ENCODE measurements at regions not wholly inside any gene's neighbourhood (a gene's known extent, or its start where the extent isn't known, plus 50 kb on each side); places are given as distances from the start of the nearest gene placed in this dataset.
"Not testable (repeated sequence)": the region's sequence is repeated elsewhere in the genome, so short reads cannot be mapped to it uniquely, and the experiment has no call there.

DNA sequence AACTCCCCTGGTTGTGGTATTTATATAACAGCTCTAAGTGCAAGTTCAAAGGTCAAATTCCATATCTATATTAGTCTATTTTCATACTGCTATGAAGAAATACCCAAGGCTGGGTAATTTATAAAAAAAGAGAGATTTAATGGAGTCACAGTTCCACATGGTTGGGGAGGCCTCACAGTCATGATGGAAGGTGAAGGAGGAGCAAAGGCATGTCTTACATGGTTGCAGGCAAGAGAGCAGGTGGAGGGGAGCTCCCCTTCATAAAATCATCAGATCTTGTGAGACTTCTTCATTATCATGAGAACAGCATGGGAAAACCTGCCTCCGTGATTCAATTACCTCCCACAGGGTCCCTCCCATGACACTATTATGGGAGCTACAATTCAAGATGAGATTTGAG is 179.6 kb upstream of the FBXO11 start:
- Histone ChIP-seq H3K9me3 (ENCODE audit: low read depth, low read length) (no peaks in the 10 kb centered on the region), H3K79me2 (ENCODE audit: insufficient read depth, low read length) (no peaks in the 10 kb centered on the region), H4K20me1 (ENCODE audit: insufficient read depth, low read length) (no peaks in the 10 kb centered on the region), H3K4me3 (ENCODE audit: insufficient read depth, low read length) (no peak overlapping the region), H3K4me2 (ENCODE audit: insufficient read depth, low read length) (no peak overlapping the region), H3K27ac (ENCODE audit: low read depth, low read length) (no peak overlapping the region), H3K4me1 (ENCODE audit: insufficient read depth, low read length) (no peaks in the 10 kb centered on the region), H3K27me3 (ENCODE audit: insufficient read depth, low read length) (peaks cover 2% of the 10 kb centered on the region), H2AFZ (ENCODE audit: low read length) (no peak overlapping the region), H3K36me3 (ENCODE audit: insufficient read depth, low read length) (no peaks in the 10 kb centered on the region)
- TF ChIP-seq, protein P1, sequence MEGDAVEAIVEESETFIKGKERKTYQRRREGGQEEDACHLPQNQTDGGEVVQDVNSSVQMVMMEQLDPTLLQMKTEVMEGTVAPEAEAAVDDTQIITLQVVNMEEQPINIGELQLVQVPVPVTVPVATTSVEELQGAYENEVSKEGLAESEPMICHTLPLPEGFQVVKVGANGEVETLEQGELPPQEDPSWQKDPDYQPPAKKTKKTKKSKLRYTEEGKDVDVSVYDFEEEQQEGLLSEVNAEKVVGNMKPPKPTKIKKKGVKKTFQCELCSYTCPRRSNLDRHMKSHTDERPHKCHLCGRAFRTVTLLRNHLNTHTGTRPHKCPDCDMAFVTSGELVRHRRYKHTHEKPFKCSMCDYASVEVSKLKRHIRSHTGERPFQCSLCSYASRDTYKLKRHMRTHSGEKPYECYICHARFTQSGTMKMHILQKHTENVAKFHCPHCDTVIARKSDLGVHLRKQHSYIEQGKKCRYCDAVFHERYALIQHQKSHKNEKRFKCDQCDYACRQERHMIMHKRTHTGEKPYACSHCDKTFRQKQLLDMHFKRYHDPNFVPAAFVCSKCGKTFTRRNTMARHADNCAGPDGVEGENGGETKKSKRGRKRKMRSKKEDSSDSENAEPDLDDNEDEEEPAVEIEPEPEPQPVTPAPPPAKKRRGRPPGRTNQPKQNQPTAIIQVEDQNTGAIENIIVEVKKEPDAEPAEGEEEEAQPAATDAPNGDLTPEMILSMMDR (IDR thresholded peaks at IDR 0.05; ENCODE audit: extremely low read depth, low read depth, low read length), result no peak
- no peak for DNase-seq (ENCODE audit: insufficient read length, low spot score, missing footprints)

DNA sequence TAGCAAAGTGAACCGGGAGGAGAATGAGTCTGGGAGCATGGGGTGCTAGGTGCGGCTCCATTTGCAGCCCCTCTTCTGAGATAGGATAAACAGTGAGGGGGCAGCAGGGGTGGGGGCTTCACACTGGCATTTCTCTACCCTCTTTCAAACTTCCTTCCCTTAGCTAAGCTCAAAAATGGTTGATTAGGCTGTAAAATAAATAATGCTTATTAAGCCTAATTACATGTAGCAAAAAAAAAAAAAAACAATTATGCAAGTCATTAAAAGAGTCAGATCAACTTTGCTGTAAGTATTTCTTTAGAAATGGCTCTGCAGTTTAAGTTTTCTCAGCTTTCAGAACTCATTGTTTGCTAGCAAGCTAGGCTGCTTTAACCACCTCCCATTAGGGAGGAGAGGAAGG is 182.7 kb upstream of the FBXO11 start:
- Histone ChIP-seq H3K79me2 (ENCODE audit: insufficient read depth, low read length) (no peaks in the 10 kb centered on the region), H2AFZ (ENCODE audit: low read length) (no peak overlapping the region), H3K27me3 (ENCODE audit: insufficient read depth, low read length) (peaks cover 2% of the 10 kb centered on the region), H3K4me1 (ENCODE audit: insufficient read depth, low read length) (peaks cover 4% of the 10 kb centered on the region), H3K4me2 (ENCODE audit: insufficient read depth, low read length) (no peak overlapping the region), H4K20me1 (ENCODE audit: insufficient read depth, low read length) (no peaks in the 10 kb centered on the region), H3K4me3 (ENCODE audit: insufficient read depth, low read length) (no peak overlapping the region), H3K27ac (ENCODE audit: low read depth, low read length) (no peak overlapping the region), H3K9me3 (ENCODE audit: low read depth, low read length) (no peaks in the 10 kb centered on the region), H3K36me3 (ENCODE audit: insufficient read depth, low read length) (no peaks in the 10 kb centered on the region)
- no peak for DNase-seq (ENCODE audit: insufficient read length, low spot score, missing footprints)
- TF ChIP-seq, protein P1 (IDR thresholded peaks at IDR 0.05; ENCODE audit: extremely low read depth, low read depth, low read length), result no peak

DNA sequence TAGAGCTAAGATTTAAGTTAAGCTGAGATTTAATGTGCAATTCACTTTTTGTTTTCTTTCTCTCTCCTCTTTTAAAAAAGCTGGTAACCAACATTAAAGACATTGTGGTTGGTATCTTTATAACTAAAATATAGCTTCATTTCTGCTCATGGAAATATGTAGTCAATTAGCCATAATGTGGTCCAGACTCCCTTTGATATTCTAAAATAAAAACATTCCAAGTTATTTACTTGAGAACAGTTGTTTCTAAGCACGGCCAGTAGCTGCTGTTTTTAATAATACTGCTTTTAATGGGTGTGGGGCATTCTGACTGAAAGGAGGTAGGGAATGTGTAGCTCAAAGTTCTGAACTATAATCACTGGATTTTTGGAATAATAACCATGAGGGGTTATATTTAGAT is 183.3 kb upstream of the FBXO11 start:
- TF ChIP-seq, protein P1 (IDR thresholded peaks at IDR 0.05; ENCODE audit: extremely low read depth, low read depth, low read length), result no peak
- Histone ChIP-seq H3K36me3 (ENCODE audit: insufficient read depth, low read length) (no peaks in the 10 kb centered on the region), H3K4me3 (ENCODE audit: insufficient read depth, low read length) (no peak overlapping the region), H3K27me3 (ENCODE audit: insufficient read depth, low read length) (peaks cover 2% of the 10 kb centered on the region), H3K79me2 (ENCODE audit: insufficient read depth, low read length) (no peaks in the 10 kb centered on the region), H3K4me1 (ENCODE audit: insufficient read depth, low read length) (peaks cover 4% of the 10 kb centered on the region), H3K9me3 (ENCODE audit: low read depth, low read length) (no peaks in the 10 kb centered on the region), H3K4me2 (ENCODE audit: insufficient read depth, low read length) (no peak overlapping the region), H3K27ac (ENCODE audit: low read depth, low read length) (no peak overlapping the region), H4K20me1 (ENCODE audit: insufficient read depth, low read length) (no peaks in the 10 kb centered on the region), H2AFZ (ENCODE audit: low read length) (no peak overlapping the region)
- no peak for DNase-seq (ENCODE audit: insufficient read length, low spot score, missing footprints)

DNA sequence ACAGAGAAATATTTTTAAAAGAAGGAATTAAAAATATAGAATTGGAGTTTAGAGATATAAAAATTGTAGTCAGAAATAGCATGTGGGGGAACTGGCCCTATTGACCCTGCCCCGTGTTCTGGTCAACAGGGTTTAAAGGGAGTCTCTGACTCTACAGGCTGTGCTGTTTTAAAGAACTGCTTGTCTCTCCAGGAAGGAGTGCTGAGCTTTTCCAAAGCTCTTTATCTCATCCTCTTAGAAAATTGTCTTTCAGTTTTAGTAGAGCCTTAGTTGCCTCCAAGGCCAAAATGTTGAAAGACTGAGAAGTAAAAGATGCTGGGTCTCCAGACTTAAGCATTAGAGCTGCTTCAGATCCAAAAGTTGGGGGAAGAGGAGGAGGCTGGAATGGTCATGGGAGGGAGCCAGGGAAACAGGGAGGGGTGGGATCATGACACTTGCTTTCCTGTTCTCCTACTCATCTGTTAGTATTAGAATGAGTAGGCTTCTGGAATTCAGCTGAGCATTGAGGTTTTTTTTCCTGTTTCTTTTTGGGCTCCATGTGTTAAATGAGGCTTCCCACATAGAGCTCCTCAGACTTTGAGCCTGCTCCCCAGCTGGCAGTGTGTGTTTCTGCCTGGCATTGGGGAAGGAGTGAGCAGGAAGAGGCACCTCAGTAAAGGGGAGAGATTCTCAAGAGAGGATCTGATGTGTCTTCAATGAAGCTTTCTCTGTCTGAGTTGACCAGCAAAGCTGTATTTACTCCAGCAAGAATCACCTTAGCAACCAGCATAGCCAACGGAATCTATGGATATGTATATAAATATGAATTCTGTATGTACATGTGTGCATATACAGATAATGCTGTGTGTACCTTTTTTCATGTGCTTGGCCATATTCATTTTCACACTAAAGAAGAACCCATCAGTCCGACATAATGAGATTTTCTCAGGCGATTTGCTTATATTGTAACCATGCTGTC is 186.8 kb upstream of the FBXO11 start:
- Histone ChIP-seq H3K79me2 (ENCODE audit: insufficient read depth, low read length) (no peaks in the 10 kb centered on the region), H3K36me3 (ENCODE audit: insufficient read depth, low read length) (no peaks in the 10 kb centered on the region), H3K27me3 (ENCODE audit: insufficient read depth, low read length) (peaks cover 2% of the 10 kb centered on the region), H4K20me1 (ENCODE audit: insufficient read depth, low read length) (no peaks in the 10 kb centered on the region), H3K4me1 (ENCODE audit: insufficient read depth, low read length) (peaks cover 4% of the 10 kb centered on the region), H3K27ac (ENCODE audit: low read depth, low read length) (no peak overlapping the region), H3K4me2 (ENCODE audit: insufficient read depth, low read length) (no peak overlapping the region), H2AFZ (ENCODE audit: low read length) (peak overlapping the region; percentile 75), H3K9me3 (ENCODE audit: low read depth, low read length) (no peaks in the 10 kb centered on the region), H3K4me3 (ENCODE audit: insufficient read depth, low read length) (no peak overlapping the region)
- TF ChIP-seq, protein P1 (IDR thresholded peaks at IDR 0.05; ENCODE audit: extremely low read depth, low read depth, low read length), result no peak
- peak; percentile 8 for DNase-seq (ENCODE audit: insufficient read length, low spot score, missing footprints)

DNA sequence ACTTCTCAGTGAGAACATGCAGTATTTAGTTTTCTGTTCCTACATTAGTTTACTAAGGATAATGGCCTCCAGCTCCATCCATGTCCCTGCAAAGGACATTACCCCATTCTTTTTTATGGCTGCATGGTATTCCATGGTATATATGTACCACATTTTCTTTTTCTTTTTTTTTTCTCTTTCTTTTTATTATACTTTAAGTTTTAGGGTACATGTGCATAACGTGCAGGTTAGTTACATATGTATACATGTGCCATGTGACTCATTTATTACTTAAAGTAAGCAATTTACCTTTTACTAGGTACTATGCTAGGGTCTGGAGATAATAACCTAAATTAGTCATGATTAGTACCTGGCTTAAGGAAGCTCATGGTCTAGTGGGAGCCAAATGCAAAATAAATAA is 190.5 kb upstream of the FBXO11 start:
- H3K9me3 ChIP-seq (ENCODE audit: low read depth, low read length); H3K27ac ChIP-seq (ENCODE audit: low read depth, low read length); H3K27me3 ChIP-seq (ENCODE audit: insufficient read depth, low read length); H2AFZ ChIP-seq (ENCODE audit: low read length); H4K20me1 ChIP-seq (ENCODE audit: insufficient read depth, low read length); H3K36me3 ChIP-seq (ENCODE audit: insufficient read depth, low read length); H3K79me2 ChIP-seq (ENCODE audit: insufficient read depth, low read length); H3K4me2 ChIP-seq (ENCODE audit: insufficient read depth, low read length); H3K4me3 ChIP-seq (ENCODE audit: insufficient read depth, low read length); DNase-seq (ENCODE audit: insufficient read length, low spot score, missing footprints); H3K4me1 ChIP-seq (ENCODE audit: insufficient read depth, low read length): not testable (repeated sequence)

Data from osteoblast (primary cell).